Spleen (tissue), 7 donors: ENCODE measurements at regions not wholly inside any gene's neighbourhood (a gene's known extent, or its start where the extent isn't known, plus 50 kb on each side); places are given as distances from the start of the nearest gene placed in this dataset.

Source experiments
- CTCF ChIP-seq, 11 experiments: fragments of 200-600 bp in 7 of 11; fragments of 450-650 bp in 4 of 11; sonication (generic) in 4 of 11; IDR thresholded peaks in 8 of 11; conservative IDR thresholded peaks in 3 of 11; 1 replicate in 7 of 11; 2 replicates in 4 of 11; pipeline versions ENCODE4 v1.4.0 to v1.8.0; 2016 to 2021; ENCODE audit warnings: antibody characterized with exemption in 11 of 11, inconsistent platforms in 4 of 11, mild to moderate bottlenecking in 1 of 11
- POLR2A ChIP-seq, 3 donors: fragments of 450-650 bp; IDR thresholded peaks; one replicate each; pipeline ENCODE4 v1.5.1; 2017; ENCODE audit warnings: antibody characterized with exemption in 3 of 3, mild to moderate bottlenecking in 1 of 3
- POLR2AphosphoS5 ChIP-seq, 3 donors: sonication (generic); formaldehyde crosslinking; IDR thresholded peaks; one replicate each; pipeline ENCODE4 v1.5.1; 2017; ENCODE audit warnings: antibody characterized with exemption in 3 of 3
- donor health status: DM: no; HTN: no; CAD: no; lungs with moderate emphysema.
- donor health status: DM: no; HTN: no; CAD: no.
- donor health status: DM: no; HTN: no; CAD: no.

- TF ChIP-seq CTCF (IDR thresholded peaks at IDR 0.05 in 8 of 11, conservative IDR thresholded peaks at IDR 0.05 in 3 of 11) (no peak), POLR2A (IDR thresholded peaks at IDR 0.05) (no peak), POLR2AphosphoS5 (IDR thresholded peaks at IDR 0.05) (no peak)
Measured at GRCh38 chr3:103976931-103977339, 1389.8 kb upstream of the ALCAM start.
